ENCODE measurements at regions not wholly inside any gene's neighbourhood (a gene's known extent, or its start where the extent isn't known, plus 50 kb on each side); places are given as distances from the start of the nearest gene placed in this dataset.
A peak's percentile ranks its signal among the peaks of the same experiment; 100 is the strongest.

DNA sequence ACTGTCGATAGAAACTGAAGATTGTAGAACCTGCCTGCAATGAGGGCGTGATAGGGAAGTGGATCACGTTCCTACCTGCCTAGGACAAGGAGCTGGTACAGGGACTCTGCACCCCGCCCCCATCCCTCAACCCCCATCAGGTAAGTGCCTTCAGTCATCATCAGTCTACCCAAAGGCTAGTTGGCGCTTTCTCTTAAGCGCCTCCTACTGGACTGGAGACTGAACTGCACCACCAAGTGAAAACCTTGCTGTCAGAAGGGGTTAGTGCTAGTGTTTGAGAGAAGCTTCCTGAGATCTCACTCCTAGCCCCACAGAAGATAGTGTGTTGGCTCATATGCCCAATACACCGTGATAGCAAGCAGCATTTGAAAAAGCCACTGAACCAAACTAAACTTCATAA is 706.5 kb upstream of the MAN1A1 start:
- TF ChIP-seq, protein P1, sequence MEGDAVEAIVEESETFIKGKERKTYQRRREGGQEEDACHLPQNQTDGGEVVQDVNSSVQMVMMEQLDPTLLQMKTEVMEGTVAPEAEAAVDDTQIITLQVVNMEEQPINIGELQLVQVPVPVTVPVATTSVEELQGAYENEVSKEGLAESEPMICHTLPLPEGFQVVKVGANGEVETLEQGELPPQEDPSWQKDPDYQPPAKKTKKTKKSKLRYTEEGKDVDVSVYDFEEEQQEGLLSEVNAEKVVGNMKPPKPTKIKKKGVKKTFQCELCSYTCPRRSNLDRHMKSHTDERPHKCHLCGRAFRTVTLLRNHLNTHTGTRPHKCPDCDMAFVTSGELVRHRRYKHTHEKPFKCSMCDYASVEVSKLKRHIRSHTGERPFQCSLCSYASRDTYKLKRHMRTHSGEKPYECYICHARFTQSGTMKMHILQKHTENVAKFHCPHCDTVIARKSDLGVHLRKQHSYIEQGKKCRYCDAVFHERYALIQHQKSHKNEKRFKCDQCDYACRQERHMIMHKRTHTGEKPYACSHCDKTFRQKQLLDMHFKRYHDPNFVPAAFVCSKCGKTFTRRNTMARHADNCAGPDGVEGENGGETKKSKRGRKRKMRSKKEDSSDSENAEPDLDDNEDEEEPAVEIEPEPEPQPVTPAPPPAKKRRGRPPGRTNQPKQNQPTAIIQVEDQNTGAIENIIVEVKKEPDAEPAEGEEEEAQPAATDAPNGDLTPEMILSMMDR (conservative IDR thresholded peaks at IDR 0.05; ENCODE audit: low read depth in 2 of 2) = peak; percentile 86 to 87
- TF ChIP-seq POLR2AphosphoS5 (IDR thresholded peaks at IDR 0.05; ENCODE audit: low read depth) = no peak
- no peak for TF ChIP-seq EZH2 (IDR thresholded peaks at IDR 0.05; ENCODE audit: low read depth, unreplicated experiment)
- TF ChIP-seq, protein P2, sequence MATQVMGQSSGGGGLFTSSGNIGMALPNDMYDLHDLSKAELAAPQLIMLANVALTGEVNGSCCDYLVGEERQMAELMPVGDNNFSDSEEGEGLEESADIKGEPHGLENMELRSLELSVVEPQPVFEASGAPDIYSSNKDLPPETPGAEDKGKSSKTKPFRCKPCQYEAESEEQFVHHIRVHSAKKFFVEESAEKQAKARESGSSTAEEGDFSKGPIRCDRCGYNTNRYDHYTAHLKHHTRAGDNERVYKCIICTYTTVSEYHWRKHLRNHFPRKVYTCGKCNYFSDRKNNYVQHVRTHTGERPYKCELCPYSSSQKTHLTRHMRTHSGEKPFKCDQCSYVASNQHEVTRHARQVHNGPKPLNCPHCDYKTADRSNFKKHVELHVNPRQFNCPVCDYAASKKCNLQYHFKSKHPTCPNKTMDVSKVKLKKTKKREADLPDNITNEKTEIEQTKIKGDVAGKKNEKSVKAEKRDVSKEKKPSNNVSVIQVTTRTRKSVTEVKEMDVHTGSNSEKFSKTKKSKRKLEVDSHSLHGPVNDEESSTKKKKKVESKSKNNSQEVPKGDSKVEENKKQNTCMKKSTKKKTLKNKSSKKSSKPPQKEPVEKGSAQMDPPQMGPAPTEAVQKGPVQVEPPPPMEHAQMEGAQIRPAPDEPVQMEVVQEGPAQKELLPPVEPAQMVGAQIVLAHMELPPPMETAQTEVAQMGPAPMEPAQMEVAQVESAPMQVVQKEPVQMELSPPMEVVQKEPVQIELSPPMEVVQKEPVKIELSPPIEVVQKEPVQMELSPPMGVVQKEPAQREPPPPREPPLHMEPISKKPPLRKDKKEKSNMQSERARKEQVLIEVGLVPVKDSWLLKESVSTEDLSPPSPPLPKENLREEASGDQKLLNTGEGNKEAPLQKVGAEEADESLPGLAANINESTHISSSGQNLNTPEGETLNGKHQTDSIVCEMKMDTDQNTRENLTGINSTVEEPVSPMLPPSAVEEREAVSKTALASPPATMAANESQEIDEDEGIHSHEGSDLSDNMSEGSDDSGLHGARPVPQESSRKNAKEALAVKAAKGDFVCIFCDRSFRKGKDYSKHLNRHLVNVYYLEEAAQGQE (IDR thresholded peaks at IDR 0.05; ENCODE audit: unreplicated experiment) = no peak
- TF ChIP-seq ZNF114 (CRISPR knock-in tag; IDR thresholded peaks at IDR 0.05) = no peak
- TF ChIP-seq CREB1 (CRISPR knock-in tag; IDR thresholded peaks at IDR 0.05; ENCODE audit: low read depth) = no peak
